SK-N-SH (cell line): ENCODE measurements at regions not wholly inside any gene's neighbourhood (a gene's known extent, or its start where the extent isn't known, plus 50 kb on each side); places are given as distances from the start of the nearest gene placed in this dataset.

Experiments
- CTCF ChIA-PET: fragments of 300-600, 350-600 bp; formaldehyde crosslinking; extraction: SDS; loops from one replicate; lab custom pipeline; 2021; lab: Yijun Ruan, JAX
- POLR2A ChIA-PET: fragments of 350-600 bp; sonication (Branson Sonifier 250); formaldehyde crosslinking; extraction: SDS; loops from one replicate; lab custom pipeline; 2020; ENCODE audit warnings: antibody characterized with exemption, inconsistent platforms; lab: Yijun Ruan, JAX
- DNase-seq: peaks from one replicate; pipeline ENCODE4 v3.0.0; 2012
- H2AFZ ChIP-seq: fragments of 200-600 bp; sonication (generic); 2 replicates; pipeline ENCODE4 v1.8.1; 2016; ENCODE audit warnings: antibody characterized with exemption, mild to moderate bottlenecking, low read depth
- H3F3A ChIP-seq: fragments of 200-600 bp; sonication (generic); replicated peaks from 2 replicates; pipeline ENCODE3; 2016; ENCODE audit warnings: antibody characterized with exemption, mild to moderate bottlenecking; ENCODE audit not compliant: insufficient read depth
- H3K27ac ChIP-seq, 2 experiments: fragments of 200-500 bp in 1 of 2; fragments of 200-600 bp in 1 of 2; sonication (Bioruptor generic) in 1 of 2; sonication (generic), shearing (Covaris generic) in 1 of 2; 2 replicates each; pipeline versions ENCODE4 v1.5.1 to v1.6.1; 2014 to 2016; ENCODE audit warnings: low read depth in 2 of 2, inconsistent platforms in 1 of 2, low read length in 1 of 2, mild to moderate bottlenecking in 1 of 2, mixed read lengths in 1 of 2
- H3K27me3 ChIP-seq: fragments of 200-600 bp; sonication (generic), shearing (Covaris generic); 2 replicates; pipeline ENCODE4 v1.6.1; 2016; ENCODE audit warnings: mixed run types; ENCODE audit not compliant: insufficient read depth
- H3K36me3 ChIP-seq, 2 experiments: fragments of 200-500 bp in 1 of 2; fragments of 200-600 bp in 1 of 2; sonication (Bioruptor generic) in 1 of 2; sonication (generic) in 1 of 2; replicated peaks in 1 of 2; 2 replicates each; pipeline versions ENCODE3 to v1.5.1; 2014 to 2016; ENCODE audit warnings: low read length in 1 of 2, mild to moderate bottlenecking in 1 of 2; ENCODE audit not compliant: insufficient read depth in 2 of 2, control insufficient read depth in 1 of 2
- H3K4me1 ChIP-seq, 2 experiments: fragments of 200-500 bp in 1 of 2; fragments of 200-600 bp in 1 of 2; sonication (Bioruptor generic) in 1 of 2; sonication (generic), shearing (Covaris generic) in 1 of 2; 2 replicates each; pipeline versions ENCODE4 v1.5.1 to v1.6.1; 2014 to 2016; ENCODE audit warnings: low read depth in 1 of 2, low read length in 1 of 2, mixed run types in 1 of 2; ENCODE audit not compliant: insufficient read depth in 2 of 2, control insufficient read depth in 1 of 2
- H3K4me2 ChIP-seq: fragments of 200-600 bp; sonication (generic), shearing (Covaris generic); 2 replicates; pipeline ENCODE4 v1.6.1; 2017; ENCODE audit warnings: mixed run types
- H3K4me3 ChIP-seq, 2 experiments: fragments of 200-500 bp in 1 of 2; fragments of 200-600 bp in 1 of 2; sonication (Bioruptor generic) in 1 of 2; sonication (generic), shearing (Covaris generic) in 1 of 2; 2 replicates each; pipeline versions ENCODE4 v1.5.1 to v1.8.1; 2014 to 2016; ENCODE audit warnings: low read depth in 2 of 2, inconsistent platforms in 1 of 2, low read length in 1 of 2, mild to moderate bottlenecking in 1 of 2, mixed read lengths in 1 of 2, moderate library complexity in 1 of 2
- H3K79me2 ChIP-seq: fragments of 200-600 bp; sonication (generic); 2 replicates; pipeline ENCODE4 v1.8.1; 2017; ENCODE audit warnings: mild to moderate bottlenecking; ENCODE audit not compliant: insufficient read depth
- H3K9ac ChIP-seq: fragments of 200-600 bp; sonication (generic); 2 replicates; pipeline ENCODE4 v1.6.1; 2017; ENCODE audit warnings: mixed run types
- H3K9me2 ChIP-seq: fragments of 200-600 bp; sonication (generic); 2 replicates; pipeline ENCODE4 v1.6.1; 2017; ENCODE audit warnings: mixed run types
- H3K9me3 ChIP-seq: fragments of 200-600 bp; sonication (generic); 2 replicates; pipeline ENCODE4 v1.6.1; 2017; ENCODE audit warnings: mixed run types, mild to moderate bottlenecking, moderate library complexity
- H4K20me1 ChIP-seq: fragments of 200-600 bp; sonication (generic); 2 replicates; pipeline ENCODE4 v1.6.1; 2017; ENCODE audit warnings: mild to moderate bottlenecking, mixed run types; ENCODE audit not compliant: insufficient read depth
- CTCF ChIP-seq: fragments of 200-600 bp; sonication (generic); IDR thresholded peaks from 2 replicates; pipeline ENCODE4 v1.6.1; 2017; ENCODE audit warnings: antibody characterized with exemption, mild to moderate bottlenecking, moderate library complexity
- EZH2phosphoT487 ChIP-seq: fragments of 200-600 bp; sonication (generic); IDR thresholded peaks from 2 replicates; pipeline ENCODE4 v1.6.1; 2017; ENCODE audit warnings: low read depth, mixed run types, mild to moderate bottlenecking, antibody characterized with exemption, moderate library complexity, borderline replicate concordance
- FOXJ3 ChIP-seq: sonication (generic); formaldehyde crosslinking; IDR thresholded peaks from 2 replicates; pipeline ENCODE4 v1.5.1; 2020; ENCODE audit warnings: mild to moderate bottlenecking, missing genetic modification reagents
- IRF3 ChIP-seq: fragments of 150-350 bp; IDR thresholded peaks from 2 replicates; pipeline ENCODE4 v1.6.1; 2016; ENCODE audit warnings: mild to moderate bottlenecking, low read depth, low read length
- JUND ChIP-seq: IDR thresholded peaks from 2 replicates; pipeline ENCODE4 v1.4.0; 2012
- MAX ChIP-seq: IDR thresholded peaks from 2 replicates; pipeline ENCODE4 v1.4.0; 2012; ENCODE audit warnings: low read depth
- MEF2A ChIP-seq: IDR thresholded peaks from 2 replicates; pipeline ENCODE4 v1.4.0; 2012; ENCODE audit warnings: low read depth, borderline replicate concordance
- MXI1 ChIP-seq: IDR thresholded peaks from 2 replicates; pipeline ENCODE4 v1.6.1; 2012; ENCODE audit warnings: mild to moderate bottlenecking, low read depth, low read length, improper control_type of control experiment
- POLR2AphosphoS5 ChIP-seq: IDR thresholded peaks from 2 replicates; pipeline ENCODE4 v1.6.1; 2012; ENCODE audit warnings: low read depth, low read length
- RAD21 ChIP-seq: IDR thresholded peaks from 2 replicates; pipeline ENCODE4 v1.6.1; 2012; ENCODE audit warnings: mild to moderate bottlenecking, low read length
- RXRA ChIP-seq: IDR thresholded peaks from 2 replicates; pipeline ENCODE4 v1.4.0; 2012; ENCODE audit warnings: low read depth, mild to moderate bottlenecking, borderline replicate concordance
- TAF1 ChIP-seq: IDR thresholded peaks from 2 replicates; pipeline ENCODE4 v1.6.1; 2012; ENCODE audit warnings: low read depth, mild to moderate bottlenecking, low read length, moderate library complexity, borderline replicate concordance
- TCF12 ChIP-seq: IDR thresholded peaks from 2 replicates; pipeline ENCODE4 v1.4.0; 2012
- TEAD4 ChIP-seq: IDR thresholded peaks from 2 replicates; pipeline ENCODE4 v1.4.0; 2012; ENCODE audit warnings: mild to moderate bottlenecking, borderline replicate concordance; ENCODE audit not compliant: insufficient read depth
- USF1 ChIP-seq: IDR thresholded peaks from 2 replicates; pipeline ENCODE4 v1.4.0; 2012; ENCODE audit warnings: low read depth, borderline replicate concordance
- ZBTB33 ChIP-seq: IDR thresholded peaks from 2 replicates; pipeline ENCODE4 v1.4.0; 2012; ENCODE audit warnings: low read depth, borderline replicate concordance
- WGBS: methylation state at CpG from one replicate; pipeline ENCODE4 v1.1.6; 2017; ENCODE audit warnings: low lambda C conversion rate; 5-methylcytosine and 5-hydroxymethylcytosine counted together
- TF ChIP-seq, protein P1 (sequence below): fragments of 150-350 bp; IDR thresholded peaks from 2 replicates; pipeline ENCODE4 v1.6.1; 2017; ENCODE audit warnings: antibody characterized with exemption, low read length, low read depth, borderline replicate concordance

DNA sequence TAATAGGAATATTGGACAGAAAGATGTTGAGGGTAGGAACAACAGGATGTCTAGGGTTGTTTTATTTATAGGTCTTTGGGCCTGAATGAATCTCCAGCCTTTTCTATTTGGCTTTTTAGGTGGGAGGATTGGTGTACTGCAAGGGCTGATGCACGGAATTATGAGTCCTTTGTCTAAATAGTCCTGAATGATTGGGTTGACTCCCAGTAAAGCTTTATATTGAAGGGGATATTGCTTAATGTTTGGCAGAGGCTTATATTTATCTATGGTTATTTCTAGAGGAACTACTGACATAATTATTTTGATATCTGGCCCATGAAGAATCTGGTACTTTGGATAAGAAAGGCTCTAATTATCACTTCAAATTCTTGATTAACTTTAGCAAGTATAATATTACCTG is 253.6 kb upstream of the AVPR1A start:
- Histone ChIP-seq H4K20me1 (no peaks in the 10 kb centered on the region), H3K4me2 (no peak overlapping the region), H3K79me2 (no peaks in the 10 kb centered on the region), H3K9me3 (no peaks in the 10 kb centered on the region), H3K4me1 (no peaks in the 10 kb centered on the region; a peak in 1 of 4 replicates), H2AFZ (no peak overlapping the region), H3K4me3 (no peak overlapping the region), H3K27me3 (no peaks in the 10 kb centered on the region), H3K9me2 (no peaks in the 10 kb centered on the region), H3F3A (no peaks in the 10 kb centered on the region), H3K36me3 (no peaks in the 10 kb centered on the region), H3K27ac (no peak overlapping the region), H3K9ac (no peak overlapping the region)
- WGBS, result 0% methylated on average over 1 of the region's 1 CpG
- ChIA-PET POLR2A (no interaction called here), CTCF (interaction anchor here (1.2 kb wide), 1 partner anchor 16 kb away, joined by 3 read pairs; no protein-coding TSS in a partner anchor)
- DNase-seq, result no peak
- TF ChIP-seq TCF12, result no peak
- TF ChIP-seq TAF1, result no peak
- TF ChIP-seq ZBTB33, result no peak
- no peak for TF ChIP-seq RXRA
- no peak for TF ChIP-seq MXI1
- TF ChIP-seq, protein P1, sequence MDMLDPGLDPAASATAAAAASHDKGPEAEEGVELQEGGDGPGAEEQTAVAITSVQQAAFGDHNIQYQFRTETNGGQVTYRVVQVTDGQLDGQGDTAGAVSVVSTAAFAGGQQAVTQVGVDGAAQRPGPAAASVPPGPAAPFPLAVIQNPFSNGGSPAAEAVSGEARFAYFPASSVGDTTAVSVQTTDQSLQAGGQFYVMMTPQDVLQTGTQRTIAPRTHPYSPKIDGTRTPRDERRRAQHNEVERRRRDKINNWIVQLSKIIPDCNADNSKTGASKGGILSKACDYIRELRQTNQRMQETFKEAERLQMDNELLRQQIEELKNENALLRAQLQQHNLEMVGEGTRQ, result no peak
- no peak for TF ChIP-seq CTCF
- TF ChIP-seq RAD21, result no peak
- no peak for TF ChIP-seq EZH2phosphoT487
- no peak for TF ChIP-seq USF1
- TF ChIP-seq POLR2AphosphoS5, result no peak
- TF ChIP-seq JUND, result no peak
- no peak for TF ChIP-seq FOXJ3
- no peak for TF ChIP-seq IRF3
- TF ChIP-seq MEF2A, result no peak
- no peak for TF ChIP-seq MAX
- TF ChIP-seq TEAD4, result no peak
